NCI-H1694 (cell line): ENCODE measurements at regions not wholly inside any gene's neighbourhood (a gene's known extent, or its start where the extent isn't known, plus 50 kb on each side); places are given as distances from the start of the nearest gene placed in this dataset.

Experiments used
- DNase-seq: peaks from one replicate; lab custom pipeline; 2025; lab: John Stamatoyannopoulos, UW

- DNase-seq, result no peak
Measured at GRCh38 chr3:103629391-103629790, 1194.6 kb downstream of the ZPLD1 start.

- DNase-seq, result no peak
Measured at GRCh38 chr3:103644450-103644849, 1209.6 kb downstream of the ZPLD1 start.

- no peak for DNase-seq
Measured at GRCh38 chr3:103653996-103654395, 1219.2 kb downstream of the ZPLD1 start.

- no peak for DNase-seq
Measured at GRCh38 chr3:103657756-103658155, 1222.9 kb downstream of the ZPLD1 start.

GRCh38 chr3:103660810-103661209 is 1226.0 kb downstream of the ZPLD1 start:
- DNase-seq, result no peak

- no peak for DNase-seq
Measured at GRCh38 chr3:103662591-103662990, 1227.8 kb downstream of the ZPLD1 start.

- DNase-seq, result no peak
Measured at GRCh38 chr3:103672346-103672745, 1237.5 kb downstream of the ZPLD1 start.

- DNase-seq, result no peak
Measured at GRCh38 chr3:103684904-103685303, 1250.1 kb downstream of the ZPLD1 start.

- DNase-seq, result no peak
Measured at GRCh38 chr3:103685939-103686338, 1251.1 kb downstream of the ZPLD1 start.

- no peak for DNase-seq
Measured at GRCh38 chr3:103690536-103690935, 1255.7 kb downstream of the ZPLD1 start.

GRCh38 chr3:103693831-103694230 is 1259.0 kb downstream of the ZPLD1 start:
- DNase-seq, result no peak

GRCh38 chr3:103698646-103699045 is 1263.8 kb downstream of the ZPLD1 start:
- DNase-seq, result no peak

GRCh38 chr3:103699228-103699627 is 1264.4 kb downstream of the ZPLD1 start:
- DNase-seq, result no peak

GRCh38 chr3:103705641-103706040 is 1270.8 kb downstream of the ZPLD1 start:
- no peak for DNase-seq

- DNase-seq, result no peak
Measured at GRCh38 chr3:103706671-103707070, 1271.9 kb downstream of the ZPLD1 start.

- DNase-seq, result no peak
Measured at GRCh38 chr3:103711670-103712069, 1276.9 kb downstream of the ZPLD1 start.

GRCh38 chr3:103712320-103713008 is 1277.6 kb downstream of the ZPLD1 start:
- no peak for DNase-seq

GRCh38 chr3:103729547-103729946 is 1294.7 kb downstream of the ZPLD1 start:
- DNase-seq, result no peak

- DNase-seq, result no peak
Measured at GRCh38 chr3:103730744-103731143, 1295.9 kb downstream of the ZPLD1 start.

GRCh38 chr3:103752986-103753385 is 1318.2 kb downstream of the ZPLD1 start:
- no peak for DNase-seq

GRCh38 chr3:103767635-103768034 is 1332.8 kb downstream of the ZPLD1 start:
- DNase-seq, result no peak

- DNase-seq, result no peak
Measured at GRCh38 chr3:103785017-103785416, 1350.2 kb downstream of the ZPLD1 start.

- DNase-seq, result no peak
Measured at GRCh38 chr3:103785537-103785936, 1350.7 kb downstream of the ZPLD1 start.

GRCh38 chr3:103786296-103786695 is 1351.5 kb downstream of the ZPLD1 start:
- DNase-seq, result no peak
